ENCODE measurements at regions not wholly inside any gene's neighbourhood (a gene's known extent, or its start where the extent isn't known, plus 50 kb on each side); places are given as distances from the start of the nearest gene placed in this dataset.

- no peak for DNase-seq (ENCODE audit: low spot score)
Observed at GRCh38 chr11:115767047-115767802, 263.0 kb upstream of the CADM1 start.

DNA sequence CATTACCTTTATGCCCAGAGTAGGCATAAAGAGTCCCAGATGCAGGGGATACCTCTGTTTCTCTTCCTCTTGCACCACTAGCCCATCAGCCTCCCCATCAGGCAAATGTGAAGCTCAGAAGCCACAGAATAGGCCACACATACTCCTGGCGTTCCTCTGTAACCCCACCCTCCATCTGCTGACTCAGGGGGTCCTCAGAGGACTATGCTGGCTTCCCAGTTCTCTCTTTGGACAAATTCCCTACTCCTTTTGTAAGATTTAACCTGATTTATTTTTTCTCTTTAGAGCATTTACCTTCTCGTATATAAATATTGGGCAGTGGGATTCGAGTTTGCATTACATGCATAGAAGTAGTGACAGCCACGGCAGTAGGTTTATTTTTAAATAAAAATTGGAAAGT, 262.3 kb upstream of the CADM1 start:
- DNase-seq (ENCODE audit: low spot score): no peak

DNA sequence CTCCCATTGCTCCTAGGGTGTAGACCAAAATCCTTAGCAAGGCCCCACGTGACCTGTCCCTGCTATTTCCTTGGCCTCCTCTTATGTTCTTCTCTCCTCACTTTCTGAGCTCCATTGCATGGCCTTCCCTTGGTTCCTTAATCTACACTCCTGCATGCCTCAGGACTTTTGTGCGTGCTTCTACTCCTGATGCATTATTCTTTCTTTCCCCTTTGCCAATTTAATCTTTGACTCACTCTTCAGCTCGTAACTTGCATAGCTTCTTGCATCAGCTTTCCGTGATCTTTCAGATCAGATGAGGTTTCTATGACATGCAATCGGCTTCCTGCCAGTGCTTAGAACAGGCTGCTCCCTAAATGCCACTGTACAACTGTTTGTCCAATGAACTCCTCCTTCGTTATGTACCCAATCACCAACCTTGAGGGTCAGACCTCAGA, 261.6 kb upstream of the CADM1 start:
- DNase-seq (ENCODE audit: low spot score): no peak

DNA sequence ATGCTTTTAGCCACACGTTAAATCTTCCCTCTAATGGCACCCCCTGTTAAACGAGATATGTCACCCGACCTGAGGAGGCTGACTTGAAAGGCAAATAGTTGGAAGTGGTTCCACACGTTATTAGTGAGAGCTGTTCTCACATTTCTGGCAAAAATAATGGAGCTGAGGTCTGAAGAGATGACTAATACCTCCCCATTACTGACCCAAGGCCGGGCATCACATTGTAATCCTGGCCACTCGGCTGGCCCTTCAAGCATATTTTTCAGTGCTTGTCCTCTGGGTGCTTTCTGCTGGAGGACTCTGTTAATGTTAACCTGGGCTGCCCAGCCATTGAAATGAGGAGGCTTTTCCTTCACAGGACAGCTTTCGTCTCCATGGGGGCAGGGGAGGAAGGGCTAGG, 260.0 kb upstream of the CADM1 start:
- DNase-seq (ENCODE audit: low spot score): no peak

DNA sequence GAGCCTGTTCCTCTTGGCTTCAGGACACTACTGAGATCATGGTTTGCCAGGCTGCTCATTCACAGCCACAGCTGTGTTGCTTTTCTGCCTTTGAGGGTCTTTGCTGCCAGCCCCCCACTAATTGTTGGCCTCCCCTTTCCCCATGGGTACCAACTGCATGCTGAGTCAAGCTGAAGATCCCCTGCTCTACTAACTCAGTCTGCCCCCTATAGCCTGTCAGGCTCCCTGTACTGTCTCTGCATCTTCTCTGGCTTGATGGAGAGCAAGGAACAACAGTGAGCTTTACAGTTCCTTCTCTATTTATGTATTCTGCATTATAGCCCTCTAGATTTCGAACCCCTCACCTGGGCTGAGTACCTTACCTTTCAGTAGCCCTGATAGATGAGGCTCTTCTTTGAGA, 257.6 kb upstream of the CADM1 start:
- no peak for DNase-seq (ENCODE audit: low spot score)

DNA sequence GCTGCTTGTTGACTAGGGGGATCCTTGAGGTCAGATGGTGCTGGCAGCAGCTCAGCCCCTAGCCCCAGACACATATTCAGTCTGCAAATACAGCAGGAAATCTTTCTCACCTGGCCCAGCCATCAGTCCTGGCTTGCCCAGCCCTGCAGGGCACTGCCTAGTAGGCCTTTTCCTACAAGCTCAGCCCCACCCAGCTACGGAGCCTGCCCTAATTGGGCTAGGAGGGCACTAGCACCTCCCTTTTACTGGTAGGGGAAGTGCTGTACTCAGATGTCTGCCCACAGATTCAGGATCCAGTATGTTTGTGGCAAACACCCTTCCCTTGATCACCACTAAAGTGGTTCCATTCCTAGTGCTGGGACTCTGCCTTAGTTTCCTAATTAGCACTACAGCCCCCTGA, 257.1 kb upstream of the CADM1 start:
- DNase-seq (ENCODE audit: low spot score): no peak

DNA sequence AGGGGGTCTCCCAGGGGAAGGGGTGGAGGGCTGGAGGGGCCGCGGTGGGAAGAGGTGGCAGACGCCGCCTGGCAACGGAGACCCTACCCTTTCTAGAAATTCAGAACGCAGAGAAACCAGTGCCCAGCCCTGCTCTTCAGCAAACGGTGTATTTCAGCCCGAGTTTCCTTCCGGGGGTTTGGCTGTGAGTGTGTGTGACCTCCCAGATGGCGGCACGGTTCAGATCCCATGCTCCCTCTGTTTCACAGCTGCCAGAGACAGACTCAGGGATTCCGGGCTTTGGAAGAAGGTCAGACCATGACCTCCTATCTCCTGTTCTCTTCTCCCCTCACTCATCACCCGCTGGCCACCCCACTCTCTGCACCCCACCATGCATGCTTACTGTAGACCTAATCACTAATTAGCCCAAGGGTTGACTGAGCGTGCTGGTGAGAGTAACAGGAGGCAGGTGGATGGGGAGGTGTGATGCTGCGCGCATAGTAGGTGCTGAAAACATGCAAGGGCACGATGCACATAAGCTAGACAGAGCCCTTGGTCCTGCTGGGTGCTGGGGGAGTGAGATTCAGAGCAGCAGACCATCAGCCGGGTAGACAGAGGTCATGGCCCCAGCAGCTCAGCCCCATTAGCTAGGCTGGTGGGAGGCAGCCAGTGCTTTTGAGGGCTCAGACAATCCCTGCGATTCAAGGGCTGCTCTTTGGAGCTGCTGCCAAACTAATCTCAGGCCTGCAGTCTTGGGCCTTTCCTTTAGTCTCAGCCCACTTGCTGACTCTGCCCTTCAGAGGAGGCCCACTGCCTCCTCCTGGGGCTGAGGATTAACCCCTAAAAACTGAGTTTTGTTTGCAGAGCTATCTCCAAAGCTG, 256.5 kb upstream of the CADM1 start:
- DNase-seq (ENCODE audit: low spot score): no peak

- no peak for DNase-seq (ENCODE audit: low spot score)
Observed at GRCh38 chr11:115759622-115760460, 255.6 kb upstream of the CADM1 start.

DNA sequence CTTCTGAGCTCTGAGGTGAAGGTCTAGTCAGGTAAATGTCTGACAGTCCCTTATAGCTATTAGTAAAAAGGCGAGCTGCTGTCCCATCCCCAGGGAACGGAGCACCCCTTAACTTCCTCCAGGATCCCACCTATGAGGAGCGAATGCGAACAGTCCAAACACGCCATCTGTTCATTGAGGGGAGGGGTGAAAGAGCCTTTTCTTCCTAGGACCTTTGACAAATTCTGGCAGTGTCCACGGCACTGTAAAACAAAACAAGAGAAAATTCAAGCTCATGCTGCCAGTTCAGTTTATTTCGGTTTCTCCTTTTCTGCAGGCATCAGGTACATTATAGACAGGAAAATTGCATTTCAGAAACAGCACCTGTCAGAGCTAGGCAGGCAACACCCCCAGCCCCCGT, 253.8 kb upstream of the CADM1 start:
- no peak for DNase-seq (ENCODE audit: low spot score)

DNA sequence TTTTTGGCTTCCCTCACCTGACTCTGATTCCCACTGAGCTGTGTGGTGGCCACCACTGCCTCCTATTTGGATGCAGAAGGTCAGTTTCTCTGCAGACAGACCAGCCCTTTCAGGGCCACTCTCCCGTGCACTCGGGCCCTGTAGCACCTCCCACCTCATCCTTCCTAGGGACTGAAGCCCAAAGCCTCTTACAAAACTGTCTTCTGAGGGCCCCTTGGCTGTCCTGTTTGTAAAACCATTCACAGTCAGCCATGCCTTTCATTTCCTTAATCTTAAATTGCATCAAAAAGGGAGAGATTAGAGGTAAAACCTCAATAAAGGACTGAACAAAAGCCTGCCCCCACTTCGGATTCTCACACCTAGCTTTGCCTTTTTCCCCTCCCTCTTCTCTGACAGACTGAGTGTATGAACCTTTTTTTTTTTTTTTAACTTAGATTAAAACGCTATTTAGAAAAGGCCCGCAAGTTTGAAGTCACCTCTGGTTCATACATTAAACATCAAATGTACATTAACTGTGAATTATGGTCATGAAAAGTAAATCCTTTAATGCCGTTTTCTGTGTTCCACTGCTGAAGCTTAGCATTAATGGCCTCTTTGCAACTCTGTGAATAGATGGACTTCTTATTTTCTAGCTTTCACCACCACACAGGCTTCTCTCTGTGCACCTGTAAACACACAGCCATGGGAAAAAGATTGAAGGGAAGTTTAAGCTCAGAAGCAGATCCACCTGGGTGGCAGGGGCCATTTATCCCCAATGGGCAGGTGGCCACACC, 247.2 kb upstream of the CADM1 start:
- no peak for DNase-seq (ENCODE audit: low spot score)

DNA sequence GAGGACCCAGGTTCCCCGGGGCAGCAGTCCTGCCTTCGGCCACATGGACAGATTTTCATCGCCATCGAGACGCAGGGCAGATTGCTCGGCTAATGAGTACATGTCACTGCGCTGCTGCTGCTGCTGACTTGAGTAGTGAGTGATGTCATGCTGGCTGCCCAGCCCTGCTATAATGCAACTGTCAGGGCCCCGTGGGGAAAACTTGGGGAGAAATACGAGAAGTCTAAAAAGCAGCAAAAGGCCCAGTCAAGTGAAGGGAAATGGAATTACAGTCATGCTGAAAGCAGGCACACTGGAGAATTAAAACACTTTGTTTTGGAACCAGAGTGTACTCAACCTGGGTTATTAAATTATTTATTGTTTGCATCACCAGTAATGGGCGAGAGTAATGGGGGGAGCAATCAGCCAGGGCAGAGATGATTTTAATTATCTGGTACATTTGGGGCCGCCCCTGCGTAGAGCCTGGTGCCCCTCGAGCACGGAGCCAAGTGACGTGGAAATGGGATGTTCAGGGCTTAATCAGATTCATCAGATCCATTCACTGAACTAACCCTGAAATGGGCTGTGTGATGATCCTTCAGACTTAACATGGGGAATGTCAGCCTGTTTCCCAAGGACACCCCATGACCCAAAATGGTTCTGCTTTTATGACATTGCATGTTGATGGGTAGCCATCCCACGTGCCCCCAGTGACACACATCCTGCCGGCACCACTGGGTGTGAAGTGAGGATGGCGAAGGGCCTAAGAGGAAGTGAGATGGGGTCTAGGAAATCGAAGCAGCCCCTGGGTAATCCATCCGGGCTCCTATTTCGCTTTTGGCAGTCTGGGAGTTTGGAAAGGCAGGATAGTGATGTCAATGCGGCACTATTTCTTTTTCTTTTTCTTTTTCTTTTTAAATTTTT, 241.6 kb upstream of the CADM1 start:
- DNase-seq (ENCODE audit: low spot score): no peak

- no peak for DNase-seq (ENCODE audit: low spot score)
Observed at GRCh38 chr11:115745066-115745465, 240.9 kb upstream of the CADM1 start.

GRCh38 chr11:115743719-115744118, 239.5 kb upstream of the CADM1 start:
- DNase-seq (ENCODE audit: low spot score): no peak

DNA sequence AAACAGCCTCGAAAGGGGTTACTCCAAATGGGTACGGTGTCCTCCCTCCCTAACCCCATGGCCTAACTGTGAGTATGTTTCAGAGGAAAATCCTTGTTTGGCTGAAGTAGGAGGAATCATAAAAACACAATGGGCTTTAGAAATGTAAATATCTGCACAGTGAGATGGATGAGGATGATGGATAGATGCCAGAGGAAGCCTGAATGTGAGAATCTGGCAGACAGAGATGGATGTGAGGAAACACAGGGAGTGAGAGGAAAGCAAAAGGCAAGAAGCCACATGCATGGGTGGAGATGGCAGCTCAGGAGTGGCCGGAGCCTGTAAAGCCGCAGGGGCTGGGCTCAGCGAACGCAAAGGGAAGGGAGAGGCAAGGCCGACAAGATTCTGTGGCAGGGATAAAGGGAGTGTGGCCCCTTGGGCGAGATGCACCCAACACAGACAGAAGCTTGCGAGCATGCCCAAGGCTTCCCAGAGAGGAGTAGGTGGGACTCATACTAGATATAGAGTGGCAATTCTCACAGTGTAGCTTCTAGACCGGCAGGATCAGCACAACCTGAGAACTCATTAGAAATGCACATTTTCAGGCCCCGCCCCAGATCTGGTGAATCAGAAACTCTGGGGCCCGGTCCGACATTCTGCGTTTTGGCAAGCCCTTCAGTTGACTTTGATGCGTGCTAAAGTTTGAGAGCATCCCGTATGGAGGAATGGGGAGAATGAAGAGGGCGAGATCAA, 237.3 kb upstream of the CADM1 start:
- DNase-seq (ENCODE audit: low spot score): no peak

DNA sequence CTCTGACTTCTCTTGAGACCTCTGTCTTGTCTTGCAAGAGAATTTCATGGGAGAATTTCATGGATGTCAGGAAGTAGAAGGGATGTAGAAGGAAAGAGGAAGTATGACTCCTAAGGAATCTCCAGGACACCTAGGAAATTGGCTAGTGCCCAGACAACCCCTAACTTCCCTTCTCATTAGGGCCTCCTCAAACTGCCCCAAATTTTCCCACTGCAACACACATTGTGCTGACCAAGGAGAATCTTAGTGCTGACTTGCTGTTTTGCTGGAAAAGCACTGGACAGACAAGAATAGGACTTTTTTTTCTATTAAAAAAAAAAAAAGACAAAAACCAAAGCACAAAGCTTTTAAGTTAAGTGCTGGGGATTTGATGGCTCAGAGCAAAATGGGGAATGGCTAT, 236.1 kb upstream of the CADM1 start:
- DNase-seq (ENCODE audit: low spot score): no peak

DNA sequence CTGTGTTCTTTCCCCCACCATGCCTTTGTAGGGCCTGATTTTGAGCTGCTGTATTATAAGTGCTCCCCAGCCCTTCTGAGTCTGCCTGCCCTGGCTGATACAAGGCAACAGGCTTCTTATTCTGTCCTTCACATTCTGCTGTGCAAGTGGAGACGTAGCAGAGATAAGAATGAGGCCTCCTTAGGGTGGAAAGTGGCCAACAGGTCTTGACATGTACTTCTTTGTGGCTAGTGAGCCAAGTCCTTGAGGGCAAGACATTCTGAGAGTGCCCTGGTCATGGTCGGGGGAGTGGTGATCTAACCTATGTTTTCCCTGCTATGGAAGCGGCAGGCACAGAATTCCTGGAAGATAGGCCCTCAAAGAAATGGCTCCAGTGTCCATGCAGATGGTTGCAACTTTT, 235.7 kb upstream of the CADM1 start:
- no peak for DNase-seq (ENCODE audit: low spot score)

DNA sequence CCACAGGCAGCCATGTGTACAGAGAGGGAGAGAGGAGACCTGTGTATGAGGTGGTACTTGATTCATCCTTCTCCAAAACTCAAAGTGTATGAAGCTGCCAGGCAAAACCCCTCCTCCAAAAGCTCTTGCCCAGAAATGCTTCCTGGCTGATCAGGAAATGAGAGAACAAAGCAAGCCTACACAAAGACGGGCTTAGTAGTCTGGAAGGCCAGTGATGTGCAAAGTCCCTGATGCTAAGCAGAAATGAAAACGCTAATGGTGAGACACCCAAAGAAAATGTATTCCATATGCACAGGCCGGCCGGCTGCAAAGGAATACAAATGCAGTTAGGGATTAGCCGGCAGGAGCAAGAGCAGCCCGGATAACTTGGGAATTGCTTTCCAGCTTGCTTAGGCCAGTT, 234.9 kb upstream of the CADM1 start:
- no peak for DNase-seq (ENCODE audit: low spot score)

- no peak for DNase-seq (ENCODE audit: low spot score)
Observed at GRCh38 chr11:115737875-115738274, 233.7 kb upstream of the CADM1 start.

DNA sequence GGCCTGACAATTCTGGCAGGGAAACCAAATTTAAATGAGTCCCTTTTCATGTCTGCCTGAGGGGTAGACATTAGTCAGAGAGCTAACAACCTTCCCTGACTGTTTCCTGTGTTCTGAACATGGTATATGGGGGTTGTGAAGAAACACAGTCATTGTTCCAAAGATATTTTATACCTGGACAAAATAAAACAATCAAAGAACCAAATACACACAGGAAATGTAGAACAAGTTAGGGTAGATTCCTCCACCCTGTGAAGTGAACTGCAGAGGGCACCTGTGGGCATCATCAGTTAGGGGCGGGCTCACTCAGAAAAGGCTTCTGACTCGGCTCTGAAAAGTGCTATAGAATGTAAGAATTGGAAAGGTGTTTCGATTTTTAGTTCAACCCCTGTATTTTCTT, 231.9 kb upstream of the CADM1 start:
- DNase-seq (ENCODE audit: low spot score): no peak

- no peak for DNase-seq (ENCODE audit: low spot score)
Observed at GRCh38 chr11:115724666-115725065, 220.5 kb upstream of the CADM1 start.

All from NAMALWA (cell line).